GM23248 (cell line): ENCODE measurements at regions not wholly inside any gene's neighbourhood (a gene's known extent, or its start where the extent isn't known, plus 50 kb on each side); places are given as distances from the start of the nearest gene placed in this dataset.

Source experiments
- EZH2 ChIP-seq: fragments of 200-600 bp; sonication (generic); IDR thresholded peaks from 2 replicates; pipeline ENCODE4 v1.6.1; 2018; ENCODE audit warnings: antibody characterized with exemption, mild to moderate bottlenecking; ENCODE audit not compliant: insufficient read depth, poor library complexity, severe bottlenecking
- EZH2phosphoT487 ChIP-seq: fragments of 200-600 bp; sonication (generic); IDR thresholded peaks from 2 replicates; pipeline ENCODE4 v1.6.1; 2018; ENCODE audit warnings: antibody characterized with exemption, moderate library complexity, mild to moderate bottlenecking, low read depth; ENCODE audit not compliant: insufficient read depth

GRCh38 chr5:125484742-125485641 lies 738.6 kb upstream of the ZNF608 start:
- TF ChIP-seq EZH2 (no peak), EZH2phosphoT487 (peak; percentile 96)
